SK-N-SH treated with all-trans-retinoic acid at 6 μM for 48 hours (cell line): ENCODE measurements at regions not wholly inside any gene's neighbourhood (a gene's known extent, or its start where the extent isn't known, plus 50 kb on each side); places are given as distances from the start of the nearest gene placed in this dataset.

Experiments
- ATAC-seq: fragments of 200-7000 bp; cut with Tn5 transposase; 3 replicates; pipeline ENCODE4 v1.9.1; 2020; ENCODE audit warnings: mild to moderate bottlenecking, moderate library complexity
- ARNTL ChIP-seq: fragments of 450-650 bp; formaldehyde crosslinking; IDR thresholded peaks from 2 replicates; pipeline ENCODE4 v1.5.0; 2020; ENCODE audit warnings: low read depth, mild to moderate bottlenecking, moderate library complexity, borderline replicate concordance
- CREB5 ChIP-seq: fragments of 250-450 bp; sonication (Bioruptor Pico); IDR thresholded peaks from 2 replicates; pipeline ENCODE4 v1.5.1; 2020; ENCODE audit warnings: low read depth, mild to moderate bottlenecking, moderate library complexity
- CSDC2 ChIP-seq: fragments of 250-450 bp; sonication (Bioruptor Pico); IDR thresholded peaks from 2 replicates; pipeline ENCODE4 v1.5.0; 2020; ENCODE audit warnings: mild to moderate bottlenecking, moderate library complexity
- CSRNP3 ChIP-seq: fragments of 250-450 bp; sonication (Bioruptor Pico); IDR thresholded peaks from 2 replicates; pipeline ENCODE4 v1.5.1; 2021; ENCODE audit warnings: mild to moderate bottlenecking, moderate library complexity
- ESRRG ChIP-seq: fragments of 250-450 bp; sonication (Bioruptor Pico); IDR thresholded peaks from 2 replicates; pipeline ENCODE4 v1.6.1; 2021; ENCODE audit warnings: mild to moderate bottlenecking
- GLIS3 ChIP-seq: fragments of 250-450 bp; sonication (Bioruptor Pico); IDR thresholded peaks from 2 replicates; pipeline ENCODE4 v1.5.0; 2020; ENCODE audit warnings: mild to moderate bottlenecking, moderate library complexity
- ISL1 ChIP-seq: fragments of 250-450 bp; sonication (Bioruptor Pico); IDR thresholded peaks from 2 replicates; pipeline ENCODE4 v2.1.2; 2022; ENCODE audit warnings: mild to moderate bottlenecking, moderate library complexity
- OSR1 ChIP-seq: fragments of 250-450 bp; sonication (Bioruptor Pico); IDR thresholded peaks from 2 replicates; pipeline ENCODE4 v1.8.0; 2022; ENCODE audit warnings: moderate library complexity, mild to moderate bottlenecking, inconsistent platforms
- PATZ1 ChIP-seq: fragments of 250-450 bp; sonication (Bioruptor Pico); IDR thresholded peaks from 2 replicates; pipeline ENCODE4 v1.8.0; 2020; ENCODE audit warnings: mild to moderate bottlenecking, moderate library complexity, borderline replicate concordance
- POU6F1 ChIP-seq: fragments of 250-450 bp; sonication (Bioruptor Pico); IDR thresholded peaks from 2 replicates; pipeline ENCODE4 v1.8.0; 2021; ENCODE audit warnings: low read depth, mild to moderate bottlenecking, moderate library complexity, borderline replicate concordance
- PPARA ChIP-seq: fragments of 250-450 bp; sonication (Bioruptor Pico); IDR thresholded peaks from 2 replicates; pipeline ENCODE4 v1.5.0; 2020; ENCODE audit warnings: mild to moderate bottlenecking, borderline replicate concordance
- RARB ChIP-seq: fragments of 250-450 bp; sonication (Bioruptor Pico); IDR thresholded peaks from 2 replicates; pipeline ENCODE4 v1.8.0; 2021; ENCODE audit warnings: mild to moderate bottlenecking, moderate library complexity
- SNAI2 ChIP-seq: fragments of 250-450 bp; sonication (Bioruptor Pico); IDR thresholded peaks from 2 replicates; pipeline ENCODE4 v1.5.0; 2020; ENCODE audit warnings: mild to moderate bottlenecking, moderate library complexity
- TCF4 ChIP-seq: fragments of 250-450 bp; sonication (Bioruptor Pico); IDR thresholded peaks from 2 replicates; pipeline ENCODE4 v1.8.0; 2021; ENCODE audit warnings: mild to moderate bottlenecking, moderate library complexity, borderline replicate concordance
- TOX ChIP-seq: fragments of 250-450 bp; sonication (Bioruptor Pico); IDR thresholded peaks from 2 replicates; pipeline ENCODE4 v1.8.0; 2021; ENCODE audit warnings: mild to moderate bottlenecking, moderate library complexity, borderline replicate concordance
- TSHZ2 ChIP-seq: fragments of 250-450 bp; sonication (Bioruptor Pico); IDR thresholded peaks from 2 replicates; pipeline ENCODE4 v1.5.0; 2020; ENCODE audit warnings: mild to moderate bottlenecking, moderate library complexity
- ZC3H10 ChIP-seq: fragments of 250-450 bp; sonication (Bioruptor Pico); IDR thresholded peaks from 2 replicates; pipeline ENCODE4 v1.5.1; 2021; ENCODE audit warnings: mild to moderate bottlenecking, moderate library complexity
- ZFP3 ChIP-seq: fragments of 250-450 bp; sonication (Bioruptor Pico); IDR thresholded peaks from 2 replicates; pipeline ENCODE4 v1.5.0; 2020; ENCODE audit warnings: mild to moderate bottlenecking, moderate library complexity
- ZFP30 ChIP-seq: fragments of 450-650 bp; formaldehyde crosslinking; IDR thresholded peaks from 2 replicates; pipeline ENCODE4 v1.5.0; 2022; ENCODE audit warnings: mild to moderate bottlenecking, moderate library complexity
- ZNF565 ChIP-seq: fragments of 450-650 bp; formaldehyde crosslinking; conservative IDR thresholded peaks from 2 replicates; pipeline ENCODE4 v1.5.0; 2020; ENCODE audit warnings: low read depth, mild to moderate bottlenecking, moderate library complexity
- ZNF70 ChIP-seq: fragments of 450-650 bp; formaldehyde crosslinking; IDR thresholded peaks from 2 replicates; pipeline ENCODE4 v1.5.0; 2020; ENCODE audit warnings: mild to moderate bottlenecking, moderate library complexity
- ZNF8 ChIP-seq: fragments of 450-650 bp; formaldehyde crosslinking; IDR thresholded peaks from 2 replicates; pipeline ENCODE4 v1.5.0; 2020; ENCODE audit warnings: mild to moderate bottlenecking, moderate library complexity

- TF ChIP-seq TCF4 (CRISPR knock-in tag) (no peak), TOX (CRISPR knock-in tag) (no peak), ZFP3 (CRISPR knock-in tag) (no peak), ZNF70 (CRISPR knock-in tag) (no peak), OSR1 (CRISPR knock-in tag) (no peak), SNAI2 (CRISPR knock-in tag) (no peak), ZNF8 (CRISPR knock-in tag) (no peak), ZC3H10 (CRISPR knock-in tag) (no peak), ISL1 (CRISPR knock-in tag) (no peak), PPARA (CRISPR knock-in tag) (no peak), CSRNP3 (CRISPR knock-in tag) (no peak), PATZ1 (CRISPR knock-in tag) (no peak), ZNF565 (CRISPR knock-in tag) (no peak), TSHZ2 (no peak), RARB (no peak), ESRRG (no peak), ARNTL (CRISPR knock-in tag) (no peak), CREB5 (CRISPR knock-in tag) (no peak)
- ATAC-seq, result no peak
These were observed 738.2 kb upstream of the ADGRL4 start for GRCh38 chr1:79744746-79745145.

GRCh38 chr1:79741720-79742421, 735.3 kb upstream of the ADGRL4 start:
- no peak for ATAC-seq
- TF ChIP-seq ISL1 (CRISPR knock-in tag), result no peak
- TF ChIP-seq POU6F1, result no peak
- TF ChIP-seq PATZ1 (CRISPR knock-in tag), result no peak
- TF ChIP-seq CREB5 (CRISPR knock-in tag), result no peak
- TF ChIP-seq ZC3H10 (CRISPR knock-in tag), result no peak
- TF ChIP-seq ZFP30 (CRISPR knock-in tag), result no peak
- TF ChIP-seq TOX (CRISPR knock-in tag), result no peak
- TF ChIP-seq CSDC2 (CRISPR knock-in tag), result no peak
- TF ChIP-seq OSR1 (CRISPR knock-in tag), result no peak
- no peak for TF ChIP-seq TSHZ2
- no peak for TF ChIP-seq GLIS3 (CRISPR knock-in tag)
- TF ChIP-seq PPARA (CRISPR knock-in tag), result no peak
- TF ChIP-seq ZNF8 (CRISPR knock-in tag), result no peak
- no peak for TF ChIP-seq ZFP3 (CRISPR knock-in tag)
- no peak for TF ChIP-seq TCF4 (CRISPR knock-in tag)
- TF ChIP-seq, all 23 proteins: peak for 0
